ENCODE measurements at regions not wholly inside any gene's neighbourhood (a gene's known extent, or its start where the extent isn't known, plus 50 kb on each side); places are given as distances from the start of the nearest gene placed in this dataset.
"Not testable (repeated sequence)": the region's sequence is repeated elsewhere in the genome, so short reads cannot be mapped to it uniquely, and the experiment has no call there.

DNA sequence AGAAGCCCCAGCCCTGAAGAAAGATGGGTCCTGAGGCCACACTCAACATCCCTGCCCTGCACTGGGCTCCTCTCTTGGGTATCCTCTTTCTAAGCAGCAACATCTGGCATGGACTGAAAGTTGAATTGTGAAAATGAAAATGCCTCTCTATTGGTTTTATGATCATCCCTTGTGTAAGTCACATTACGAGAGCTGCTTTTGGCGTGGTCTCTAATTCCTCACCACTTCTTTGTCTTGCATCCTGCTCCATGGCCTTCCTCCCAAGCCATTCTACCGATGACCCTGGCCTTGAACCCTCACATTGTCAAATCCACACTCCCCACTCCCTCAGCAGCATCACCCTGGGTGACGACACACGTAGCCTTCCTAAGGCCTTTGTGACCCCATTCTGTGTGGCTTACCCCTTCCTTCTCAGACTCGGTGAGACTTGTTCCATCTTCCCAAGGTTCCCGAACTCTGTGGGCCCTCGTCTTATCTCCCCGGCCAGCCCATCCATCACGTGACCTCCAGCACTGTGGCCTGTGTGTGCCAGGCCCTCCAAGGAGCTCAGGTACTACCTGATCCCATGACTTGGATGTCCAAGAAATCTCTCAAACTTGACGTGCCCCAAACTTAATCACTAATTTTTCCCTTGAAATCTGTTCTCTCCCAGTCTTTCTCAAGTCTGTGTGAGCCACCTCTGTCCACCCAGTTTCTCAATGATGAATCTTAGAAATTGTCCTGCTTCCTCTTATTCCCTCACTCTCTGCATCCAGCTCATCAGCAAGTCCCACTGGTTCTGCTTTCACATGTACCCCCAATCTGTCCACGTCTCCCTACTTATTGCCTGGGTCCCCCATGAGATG is 194.7 kb upstream of the HS6ST1 start:
- TF ChIP-seq CTCF (IDR thresholded peaks at IDR 0.05; ENCODE audit: low read depth, low read length) (no peak), EZH2phosphoT487 (IDR thresholded peaks at IDR 0.05; ENCODE audit: low read depth) (no peak)
- peak overlapping the region; percentile 3; the same call in 1 of the 2 replicates for H3K9ac ChIP-seq (ENCODE audit: low read length)
- no peaks in the 10 kb centered on the region for H4K20me1 ChIP-seq (ENCODE audit: insufficient read depth, low read length)
- H3K27ac ChIP-seq (ENCODE audit: low read length), result peak overlapping the region; percentile 68
- peak overlapping the region; percentile 36; the same call in 1 of the 2 replicates for H3K4me3 ChIP-seq (ENCODE audit: low read length)
- H3K79me2 ChIP-seq (ENCODE audit: low read length), result no peaks in the 10 kb centered on the region
- no peaks in the 10 kb centered on the region for H3K36me3 ChIP-seq (replicated peaks; ENCODE audit: low read depth, low read length)
- H2AFZ ChIP-seq (ENCODE audit: low read depth, low read length), result no peak overlapping the region
- H3K27me3 ChIP-seq (ENCODE audit: low read depth, low read length), result no peaks in the 10 kb centered on the region
- no peaks in the 10 kb centered on the region for H3K9me3 ChIP-seq (ENCODE audit: insufficient read depth, low read length)
- peaks cover 33% of the 10 kb centered on the region for H3K4me1 ChIP-seq (ENCODE audit: low read length)
- peak overlapping the region; percentile 73 for H3K4me2 ChIP-seq (ENCODE audit: low read length)

DNA sequence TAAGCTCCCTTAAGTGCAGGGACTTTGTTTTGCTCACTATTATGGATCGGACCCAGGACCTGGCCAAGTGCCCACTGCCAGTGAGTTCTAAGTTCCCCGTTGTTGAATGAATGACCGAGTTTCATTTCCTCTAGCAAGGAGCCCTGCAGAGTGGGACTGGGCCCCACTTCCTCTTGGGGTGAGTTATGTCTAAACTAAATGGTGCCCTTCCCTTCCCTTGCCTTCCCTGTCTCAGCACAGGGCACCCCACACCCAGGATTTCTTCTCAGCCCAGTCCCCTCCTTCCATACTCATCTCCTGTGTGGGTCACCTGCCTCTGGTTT is 195.3 kb upstream of the HS6ST1 start:
- TF ChIP-seq CTCF (IDR thresholded peaks at IDR 0.05; ENCODE audit: low read depth, low read length) (no peak), EZH2phosphoT487 (IDR thresholded peaks at IDR 0.05; ENCODE audit: low read depth) (no peak)
- Histone ChIP-seq H3K27me3 (ENCODE audit: low read depth, low read length) (no peaks in the 10 kb centered on the region), H3K4me3 (ENCODE audit: low read length) (peak overlapping the region; percentile 36), H3K27ac (ENCODE audit: low read length) (peak overlapping the region; percentile 68), H4K20me1 (ENCODE audit: insufficient read depth, low read length) (no peaks in the 10 kb centered on the region), H3K4me2 (ENCODE audit: low read length) (peak overlapping the region; percentile 73), H3K4me1 (ENCODE audit: low read length) (peaks cover 34% of the 10 kb centered on the region), H3K9ac (ENCODE audit: low read length) (peak overlapping the region; percentile 30; the same call in 1 of the 2 replicates), H2AFZ (ENCODE audit: low read depth, low read length) (0 out of 2 replicates have a peak overlapping the region, but pooled peaks have one; percentile 20), H3K79me2 (ENCODE audit: low read length) (no peaks in the 10 kb centered on the region), H3K36me3 (replicated peaks; ENCODE audit: low read depth, low read length) (no peaks in the 10 kb centered on the region), H3K9me3 (ENCODE audit: insufficient read depth, low read length) (no peaks in the 10 kb centered on the region)

GRCh38 chr2:128514555-128514955 is 195.9 kb upstream of the HS6ST1 start:
- H3K4me3 ChIP-seq (ENCODE audit: low read length), result peak overlapping the region; percentile 36
- H3K36me3 ChIP-seq (replicated peaks; ENCODE audit: low read depth, low read length), result no peaks in the 10 kb centered on the region
- H3K4me1 ChIP-seq (ENCODE audit: low read length), result peaks cover 35% of the 10 kb centered on the region
- no peaks in the 10 kb centered on the region for H3K79me2 ChIP-seq (ENCODE audit: low read length)
- no peaks in the 10 kb centered on the region for H3K9me3 ChIP-seq (ENCODE audit: insufficient read depth, low read length)
- no peak overlapping the region for H2AFZ ChIP-seq (ENCODE audit: low read depth, low read length)
- peak overlapping the region; percentile 73 for H3K4me2 ChIP-seq (ENCODE audit: low read length)
- TF ChIP-seq EZH2phosphoT487 (IDR thresholded peaks at IDR 0.05; ENCODE audit: low read depth) (no peak), CTCF (IDR thresholded peaks at IDR 0.05; ENCODE audit: low read depth, low read length) (no peak)
- no peaks in the 10 kb centered on the region for H3K27me3 ChIP-seq (ENCODE audit: low read depth, low read length)
- H3K27ac ChIP-seq (ENCODE audit: low read length), result peak overlapping the region; percentile 68
- no peaks in the 10 kb centered on the region for H4K20me1 ChIP-seq (ENCODE audit: insufficient read depth, low read length)
- peak overlapping the region; percentile 30; the same call in 1 of the 2 replicates for H3K9ac ChIP-seq (ENCODE audit: low read length)

GRCh38 chr2:128516938-128517337 is 198.3 kb upstream of the HS6ST1 start:
- Histone ChIP-seq H3K9ac (ENCODE audit: low read length) (no peak overlapping the region), H3K27ac (ENCODE audit: low read length) (no peak overlapping the region), H3K36me3 (replicated peaks; ENCODE audit: low read depth, low read length) (no peaks in the 10 kb centered on the region), H4K20me1 (ENCODE audit: insufficient read depth, low read length) (no peaks in the 10 kb centered on the region), H2AFZ (ENCODE audit: low read depth, low read length) (no peak overlapping the region), H3K4me1 (ENCODE audit: low read length) (peaks cover 54% of the 10 kb centered on the region), H3K4me3 (ENCODE audit: low read length) (no peak overlapping the region), H3K4me2 (ENCODE audit: low read length) (no peak overlapping the region), H3K79me2 (ENCODE audit: low read length) (no peaks in the 10 kb centered on the region), H3K27me3 (ENCODE audit: low read depth, low read length) (no peaks in the 10 kb centered on the region), H3K9me3 (ENCODE audit: insufficient read depth, low read length) (no peaks in the 10 kb centered on the region)
- TF ChIP-seq CTCF (IDR thresholded peaks at IDR 0.05; ENCODE audit: low read depth, low read length) (no peak), EZH2phosphoT487 (IDR thresholded peaks at IDR 0.05; ENCODE audit: low read depth) (no peak)

- not testable (repeated sequence) for H3K9ac ChIP-seq (ENCODE audit: low read length); H3K79me2 ChIP-seq (ENCODE audit: low read length); H4K20me1 ChIP-seq (ENCODE audit: insufficient read depth, low read length); H3K4me3 ChIP-seq (ENCODE audit: low read length); H3K4me2 ChIP-seq (ENCODE audit: low read length); H3K27ac ChIP-seq (ENCODE audit: low read length); H2AFZ ChIP-seq (ENCODE audit: low read depth, low read length); H3K27me3 ChIP-seq (ENCODE audit: low read depth, low read length); H3K9me3 ChIP-seq (ENCODE audit: insufficient read depth, low read length); H3K36me3 ChIP-seq (replicated peaks; ENCODE audit: low read depth, low read length)
- H3K4me1 ChIP-seq (ENCODE audit: low read length), result peaks cover 40% of the 10 kb centered on the region
These were observed 200.4 kb upstream of the HS6ST1 start for GRCh38 chr2:128519028-128519427.
